ENCODE measurements at regions not wholly inside any gene's neighbourhood (a gene's known extent, or its start where the extent isn't known, plus 50 kb on each side); places are given as distances from the start of the nearest gene placed in this dataset.
A peak's percentile ranks its signal among the peaks of the same experiment; 100 is the strongest.

DNA sequence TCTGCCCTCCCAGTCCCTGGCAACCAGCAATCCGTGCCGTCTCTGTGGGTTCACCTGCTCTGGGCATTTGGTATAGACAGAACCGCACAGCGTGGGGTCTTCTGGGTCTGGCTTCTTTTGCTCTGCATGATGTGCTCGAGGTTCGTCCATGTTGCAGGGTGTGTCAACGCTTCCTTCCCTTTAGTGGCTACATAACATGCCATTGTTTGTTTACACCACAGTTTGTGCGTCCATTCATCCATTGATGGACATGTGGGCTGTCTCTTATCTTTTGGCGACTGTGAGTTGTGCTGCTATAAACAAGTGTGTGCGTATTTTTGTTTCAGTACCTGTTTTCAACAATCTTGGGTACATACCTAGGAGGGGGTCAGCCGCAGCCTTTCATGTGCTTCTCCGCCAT lies 149.5 kb upstream of the RPS6KA2 start:
- no peak for DNase-seq (ENCODE audit: low read depth in 1 of 2, low spot score in 1 of 2)

DNA sequence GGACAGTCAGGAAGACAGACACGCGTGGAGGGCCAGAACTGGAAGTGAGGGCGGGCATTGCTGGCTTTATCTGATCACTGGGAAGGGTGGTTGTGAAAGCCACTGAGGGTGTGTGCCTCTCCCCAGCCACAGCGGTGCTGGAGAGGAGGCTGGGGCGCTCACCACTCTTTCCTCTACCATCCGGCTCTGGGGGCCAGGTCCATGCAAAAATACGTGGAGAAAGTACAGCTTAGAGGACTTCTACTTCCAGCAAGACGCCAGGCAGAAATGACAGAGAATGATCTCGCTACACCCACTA lies 148.8 kb upstream of the RPS6KA2 start:
- no peak for DNase-seq (ENCODE audit: low read depth in 1 of 2, low spot score in 1 of 2)

DNA sequence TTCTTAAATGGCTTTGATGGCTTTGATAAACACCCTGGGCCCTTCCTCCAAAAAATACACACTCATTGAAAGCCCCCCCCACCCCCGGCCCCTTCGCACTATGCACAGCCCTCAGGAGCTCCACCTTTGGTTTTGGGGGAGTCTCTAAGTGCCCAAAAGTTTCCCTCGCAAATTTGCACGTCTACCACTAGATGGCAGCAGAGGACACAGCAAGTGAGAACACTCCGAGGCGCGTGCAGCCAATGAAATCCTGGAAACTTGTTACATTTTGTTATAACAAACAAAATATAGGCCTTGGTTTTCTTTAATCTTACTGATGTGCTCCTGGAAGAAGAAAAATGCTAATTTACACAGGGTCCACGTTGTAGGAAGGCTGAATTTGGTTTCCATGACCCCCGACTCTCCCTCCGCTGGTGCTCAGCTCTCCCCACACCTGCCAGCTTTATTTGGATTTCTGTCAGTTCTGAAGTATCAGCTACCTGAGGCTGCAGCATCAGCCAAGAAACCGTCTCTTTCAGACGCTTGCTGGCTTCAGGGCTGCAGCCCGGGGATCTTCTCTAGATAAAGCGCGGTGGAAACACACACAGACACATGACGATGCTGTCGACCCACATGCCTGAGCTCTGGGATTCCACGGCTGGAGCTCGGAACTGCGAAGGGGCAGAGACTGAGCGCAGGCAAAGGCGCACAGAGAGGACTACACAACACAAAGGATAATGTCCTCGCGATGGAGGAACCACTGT lies 148.3 kb upstream of the RPS6KA2 start:
- peak; percentile 34 to 45 for DNase-seq (ENCODE audit: low read depth in 1 of 2, low spot score in 1 of 2)

DNA sequence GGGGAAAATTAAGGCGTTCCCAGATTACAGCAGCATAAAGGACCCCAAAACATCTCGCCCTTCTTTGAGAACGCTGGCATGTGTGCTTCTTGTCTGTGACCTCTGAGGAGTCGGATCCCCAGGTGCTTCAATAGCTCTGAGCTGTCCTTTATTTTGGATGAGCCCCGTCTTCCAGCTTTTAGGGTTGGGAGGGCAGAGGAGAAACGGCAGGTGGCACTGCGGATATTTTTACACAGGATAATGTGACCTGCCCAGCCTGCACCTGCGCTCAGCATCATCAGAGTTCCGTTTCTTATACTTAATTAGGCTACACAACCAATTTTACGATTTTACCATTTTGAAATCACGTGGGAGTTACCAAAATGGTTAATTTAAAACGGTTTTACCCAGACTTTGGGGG lies 147.7 kb upstream of the RPS6KA2 start:
- no peak for DNase-seq (ENCODE audit: low read depth in 1 of 2, low spot score in 1 of 2)

DNA sequence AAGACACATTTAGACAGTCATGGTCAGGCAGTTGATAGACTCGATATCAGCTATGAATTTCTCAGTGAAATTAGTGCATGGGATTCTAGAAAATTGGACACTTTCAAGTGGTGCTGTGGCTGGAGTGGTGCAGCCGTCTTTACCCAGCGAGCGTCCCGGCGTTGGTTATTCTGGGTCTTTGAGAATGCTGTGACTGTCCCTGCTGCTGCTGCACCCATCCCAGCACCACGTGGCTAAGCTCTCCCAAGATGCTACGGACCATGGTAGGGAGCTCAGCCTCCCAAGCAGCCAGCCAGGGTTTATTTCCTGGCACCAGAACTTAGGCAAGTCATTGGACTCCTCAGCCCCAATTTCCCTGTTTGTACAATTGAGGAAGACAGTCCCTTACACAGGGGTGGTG lies 147.2 kb upstream of the RPS6KA2 start:
- no peak for DNase-seq (ENCODE audit: low read depth in 1 of 2, low spot score in 1 of 2)

DNA sequence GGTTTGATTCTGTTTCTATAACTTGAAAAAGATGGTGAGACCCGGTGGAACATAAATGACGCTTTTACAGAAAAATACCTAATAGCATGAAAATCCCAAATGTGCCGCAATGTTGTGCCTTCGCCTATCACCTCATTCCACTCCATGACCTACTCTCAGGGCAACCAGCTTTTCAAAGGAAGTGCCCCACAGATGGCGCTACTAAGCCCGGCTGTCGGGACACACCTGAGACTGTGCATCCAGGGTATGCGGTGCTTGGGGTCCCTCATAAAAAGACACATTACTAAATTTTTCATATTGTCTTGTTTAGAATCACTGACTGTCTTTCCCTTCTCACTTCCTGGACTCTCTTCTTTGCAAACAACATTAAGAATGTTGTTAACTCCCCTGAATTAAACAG lies 145.5 kb upstream of the RPS6KA2 start:
- DNase-seq (ENCODE audit: low read depth in 1 of 2, low spot score in 1 of 2) = no peak

DNA sequence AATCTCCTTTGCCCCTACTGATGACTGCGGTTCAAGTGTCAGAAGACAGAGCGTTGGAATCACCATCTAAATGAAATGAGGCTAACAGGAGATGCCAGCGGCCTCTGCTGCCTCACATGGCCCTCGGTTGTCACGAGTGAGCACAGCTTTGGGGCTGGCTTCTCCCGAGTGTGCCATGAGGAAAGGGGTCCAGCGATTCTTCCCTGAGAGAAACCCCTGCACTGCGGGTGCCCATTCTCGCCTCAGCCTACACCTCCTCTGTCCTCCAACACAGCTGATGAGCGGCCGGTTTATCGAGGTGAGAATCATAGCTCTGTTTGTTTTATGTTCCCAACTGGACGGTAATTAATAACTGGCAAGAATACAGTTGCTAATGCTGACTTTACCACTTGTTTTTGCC lies 144.7 kb upstream of the RPS6KA2 start:
- DNase-seq (ENCODE audit: low read depth in 1 of 2, low spot score in 1 of 2) = no peak

DNA sequence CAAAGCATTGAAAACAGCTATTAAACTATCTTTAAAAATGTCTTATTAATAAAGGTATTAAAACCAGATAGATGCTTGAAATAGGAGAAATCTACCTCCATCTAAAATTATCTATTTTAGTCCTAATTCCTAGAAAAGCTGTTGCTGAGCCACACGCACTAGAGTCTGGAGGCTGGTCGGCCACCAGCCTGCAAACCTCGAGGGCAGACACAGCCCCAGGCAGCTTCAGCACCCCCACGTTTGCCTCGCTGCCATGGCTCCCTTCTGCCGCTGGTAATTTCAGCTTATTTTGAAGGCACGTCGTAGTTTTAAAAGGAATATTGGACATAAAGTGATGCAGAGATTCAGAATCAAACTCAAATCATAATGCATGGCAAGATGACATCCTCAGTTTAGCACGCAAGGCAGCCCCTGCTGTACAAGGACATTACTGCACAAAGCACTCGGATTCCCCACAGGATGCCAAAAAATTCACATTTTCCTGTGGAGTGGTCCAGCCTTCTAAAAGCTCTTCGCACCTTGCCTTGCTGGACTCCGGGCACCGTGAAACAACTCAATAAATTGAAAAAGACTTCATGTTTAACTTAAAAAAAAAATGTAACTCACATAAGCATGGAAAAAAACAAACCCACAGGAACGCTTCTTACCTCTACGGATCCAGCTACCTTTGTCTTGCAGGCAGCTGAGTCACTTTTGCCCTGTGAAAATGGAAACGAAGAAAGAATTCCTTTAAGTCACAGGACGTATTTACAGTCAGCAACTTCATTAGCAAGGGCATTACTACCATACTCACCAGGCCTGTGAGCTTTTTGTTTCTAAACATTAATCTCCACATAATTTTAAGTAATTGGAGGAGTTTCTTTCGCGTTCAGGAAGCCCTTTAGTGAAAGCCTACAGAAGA lies 143.4 kb upstream of the RPS6KA2 start:
- no peak for DNase-seq (ENCODE audit: low read depth in 1 of 2, low spot score in 1 of 2)

DNA sequence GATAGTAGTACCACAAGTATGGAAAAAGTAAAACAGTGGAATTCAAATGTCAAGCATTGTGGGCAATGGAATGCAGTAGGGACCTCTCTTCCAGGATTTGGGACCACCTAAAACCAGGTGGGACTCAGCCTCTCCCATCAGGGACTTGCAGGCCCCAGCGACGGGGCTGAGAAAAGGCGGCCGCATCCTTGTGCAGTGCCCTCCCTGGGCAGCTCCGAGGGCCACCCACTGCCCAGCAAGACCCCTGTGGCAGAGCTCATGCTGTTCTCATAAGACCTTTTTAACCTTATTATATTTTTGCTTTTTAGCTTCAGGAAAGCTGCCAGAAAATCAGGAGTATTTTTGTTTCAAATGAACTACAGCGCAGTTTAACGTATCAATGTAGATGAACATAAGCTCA lies 142.6 kb upstream of the RPS6KA2 start:
- no peak for DNase-seq (ENCODE audit: low read depth in 1 of 2, low spot score in 1 of 2)

DNA sequence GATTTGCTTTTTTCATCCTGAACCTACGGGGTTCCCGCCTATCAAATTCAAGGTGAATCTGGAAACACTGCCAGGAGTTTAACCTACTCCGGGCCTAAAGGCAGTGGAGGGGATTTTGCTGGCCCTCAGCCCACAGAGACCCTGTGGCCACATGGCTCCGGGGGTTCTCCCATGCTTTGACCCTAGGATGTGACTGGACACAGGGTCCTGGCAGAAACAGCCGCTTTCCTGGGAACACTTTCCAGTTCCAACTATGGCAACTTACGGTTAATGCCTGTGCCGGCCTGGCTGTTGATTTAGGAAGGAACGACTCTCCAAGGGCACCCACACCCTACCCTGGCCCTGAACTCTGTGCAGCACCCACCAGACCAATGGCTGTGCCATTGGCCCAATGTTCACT lies 141.7 kb upstream of the RPS6KA2 start:
- no peak for DNase-seq (ENCODE audit: low read depth in 1 of 2, low spot score in 1 of 2)

DNA sequence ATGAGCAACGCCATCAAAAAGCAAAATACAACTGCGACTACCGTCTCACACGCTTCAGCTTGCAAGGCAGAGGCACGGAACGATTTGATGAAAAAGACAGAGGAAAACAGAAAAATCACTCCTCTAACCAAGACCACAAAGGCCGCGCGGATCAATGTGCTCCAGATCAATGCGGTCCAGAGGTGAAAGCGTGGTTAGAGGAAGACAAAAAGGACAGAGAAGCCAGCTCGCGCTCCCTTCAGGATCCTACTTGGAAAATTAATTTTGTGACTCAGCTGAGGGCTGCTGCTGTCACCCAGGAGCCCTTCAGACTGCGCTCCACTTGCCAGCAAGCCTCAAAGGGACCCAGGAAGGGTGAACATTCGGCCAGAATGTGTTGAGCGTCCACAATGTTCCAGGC lies 140.2 kb upstream of the RPS6KA2 start:
- DNase-seq (ENCODE audit: low read depth in 1 of 2, low spot score in 1 of 2) = no peak

DNA sequence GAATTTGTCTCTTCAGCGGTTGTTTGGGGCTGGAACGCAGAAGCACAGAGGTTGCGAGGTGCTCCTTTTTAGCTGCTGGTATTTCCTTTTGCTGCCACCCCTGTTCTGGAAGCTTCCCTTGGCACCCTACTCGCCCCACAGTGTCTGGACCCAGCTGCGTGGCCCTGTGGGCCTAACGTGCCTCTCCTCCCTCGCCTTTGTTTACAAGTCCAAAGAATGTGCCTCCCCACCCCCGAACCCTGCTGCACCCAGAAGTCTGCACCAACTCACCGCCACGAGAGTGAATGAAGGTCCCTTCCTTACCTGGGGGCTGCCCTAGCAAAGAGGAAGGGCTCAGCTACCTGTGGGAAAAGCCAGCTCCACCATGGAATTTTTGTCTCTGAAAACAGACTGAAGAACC lies 139.7 kb upstream of the RPS6KA2 start:
- no peak for DNase-seq (ENCODE audit: low read depth in 1 of 2, low spot score in 1 of 2)

DNA sequence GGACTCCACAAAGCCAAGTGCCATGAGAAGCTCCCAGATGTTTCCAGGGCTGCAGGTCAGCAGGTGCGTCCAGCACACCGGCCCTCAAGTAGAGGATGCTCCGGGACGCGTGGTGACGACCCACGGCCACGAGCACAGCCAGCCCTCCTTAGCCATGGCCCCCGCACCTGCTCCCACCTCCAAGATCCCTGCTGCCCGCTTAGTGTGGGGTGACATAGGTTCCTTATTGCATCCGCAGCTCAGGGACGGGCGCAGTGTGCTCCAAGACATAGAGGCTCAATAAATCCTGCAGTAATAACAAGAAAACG lies 138.1 kb upstream of the RPS6KA2 start:
- no peak for DNase-seq (ENCODE audit: low read depth in 1 of 2, low spot score in 1 of 2)

DNA sequence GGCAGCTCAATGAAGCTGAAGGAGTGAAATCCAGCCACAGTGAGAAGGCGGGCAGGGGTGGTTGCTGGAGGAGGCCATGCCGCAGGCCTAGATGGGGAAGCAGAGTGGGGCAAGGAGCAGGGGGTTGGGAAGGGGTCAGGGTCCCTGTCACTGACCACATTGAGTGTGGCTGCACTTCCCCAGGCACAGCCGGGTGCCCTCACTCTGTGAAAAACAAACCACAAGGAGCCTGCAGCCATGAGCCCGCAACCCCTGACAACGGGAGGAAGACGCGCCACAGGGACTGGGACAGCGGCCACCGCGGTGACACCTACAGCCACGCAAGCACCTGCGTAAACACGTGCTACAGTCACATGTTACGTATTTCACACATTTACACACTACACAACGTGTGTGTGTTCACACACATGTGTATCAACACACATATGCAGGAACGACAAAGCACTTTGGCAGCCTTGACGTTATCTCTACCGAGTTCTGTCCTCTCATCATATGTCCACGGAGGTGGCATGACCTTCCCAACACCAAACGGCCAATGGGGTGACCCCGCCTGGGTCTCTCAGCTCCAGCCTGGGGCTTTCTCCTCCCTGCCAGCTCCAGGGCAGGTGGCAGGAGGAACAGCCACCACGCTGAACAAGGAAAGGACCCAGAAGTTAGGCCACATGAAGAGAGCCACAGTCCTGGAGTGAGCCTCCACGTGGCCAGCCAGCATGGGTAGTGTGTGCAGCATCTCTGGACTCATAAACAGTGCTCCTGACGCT lies 137.6 kb upstream of the RPS6KA2 start:
- DNase-seq (ENCODE audit: low read depth in 1 of 2, low spot score in 1 of 2) = no peak

DNA sequence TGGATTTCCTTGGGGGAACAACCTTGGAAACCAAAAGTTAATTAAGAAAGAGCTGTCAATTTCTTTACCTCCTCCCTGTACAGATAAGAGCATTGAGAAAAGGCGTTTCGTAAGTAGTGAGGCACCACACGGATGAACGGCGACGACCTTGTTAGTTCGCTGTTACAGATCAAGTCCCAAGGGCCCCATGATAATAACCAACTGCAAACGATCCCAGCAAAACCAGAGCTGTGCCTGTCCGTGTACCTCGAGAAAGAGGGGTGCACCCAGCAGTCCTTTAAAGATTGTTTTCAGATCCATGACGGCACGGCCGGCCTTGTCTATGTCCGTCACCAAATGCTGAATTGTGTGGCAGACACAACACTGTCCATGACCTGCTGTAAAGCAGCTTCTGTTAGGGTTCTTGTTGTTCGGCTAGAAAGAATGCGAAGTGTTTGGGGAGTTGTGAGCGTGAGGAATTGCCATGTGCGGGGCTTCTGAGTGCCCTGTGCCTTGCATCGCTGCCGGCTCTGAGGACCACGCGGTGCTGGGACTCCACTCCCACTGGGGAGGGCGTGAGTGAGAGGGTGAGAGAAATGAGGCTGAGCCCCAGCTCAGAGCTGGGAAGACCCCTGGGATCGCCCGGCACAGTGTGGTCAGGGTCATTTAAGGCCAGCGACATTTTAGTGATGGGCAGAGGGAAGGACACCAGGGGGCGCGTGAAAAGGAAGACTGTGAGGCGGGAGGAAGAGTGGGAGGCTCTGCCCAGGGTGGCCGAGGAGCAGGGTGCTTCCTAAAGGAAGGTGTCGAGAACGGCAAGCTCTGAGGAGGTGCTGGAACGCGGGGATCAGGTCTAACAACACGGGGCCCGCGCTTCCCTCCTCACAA lies 136.8 kb upstream of the RPS6KA2 start:
- no peak for DNase-seq (ENCODE audit: low read depth in 1 of 2, low spot score in 1 of 2)

DNA sequence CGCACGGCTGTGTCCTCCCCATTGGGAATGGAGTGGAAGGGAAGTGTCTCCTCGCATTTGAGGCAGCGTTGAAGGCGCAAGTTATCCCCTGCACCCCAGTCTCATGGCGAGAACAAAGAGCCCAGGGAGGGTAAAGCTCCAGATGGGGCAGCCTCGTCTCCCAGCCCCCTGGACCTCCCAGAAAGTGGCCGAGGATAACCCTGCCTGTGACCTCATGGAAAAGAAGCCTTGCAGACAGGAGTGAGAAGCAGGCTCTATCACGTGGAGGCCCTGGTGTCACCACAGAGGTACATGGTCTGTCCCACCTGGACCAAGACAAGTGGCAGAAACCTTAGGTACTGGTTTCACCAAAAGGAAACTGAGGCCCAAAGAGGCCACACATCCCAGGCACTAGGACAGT lies 134.8 kb upstream of the RPS6KA2 start:
- DNase-seq (ENCODE audit: low read depth in 1 of 2, low spot score in 1 of 2) = no peak

DNA sequence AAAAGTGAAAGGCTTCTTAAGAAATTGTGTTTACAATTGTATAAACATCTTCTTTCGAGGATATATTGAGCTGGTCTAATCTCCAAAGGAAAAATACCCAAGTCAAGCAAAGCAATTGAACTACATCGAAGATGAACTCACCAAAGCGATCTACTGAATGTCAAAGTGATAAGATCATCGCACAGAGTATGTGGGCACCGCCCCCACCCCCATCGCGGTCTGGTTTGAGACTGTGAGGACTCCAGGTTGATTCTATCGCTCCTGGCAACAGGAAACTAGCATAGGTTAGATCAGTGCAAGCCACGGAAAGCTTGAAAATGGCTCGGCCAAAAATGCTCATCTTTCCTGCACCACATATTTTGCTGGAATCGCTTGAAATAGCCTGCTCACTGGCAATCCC lies 133.2 kb upstream of the RPS6KA2 start:
- DNase-seq (ENCODE audit: low read depth in 1 of 2, low spot score in 1 of 2) = peak; percentile 6 to 28

DNA sequence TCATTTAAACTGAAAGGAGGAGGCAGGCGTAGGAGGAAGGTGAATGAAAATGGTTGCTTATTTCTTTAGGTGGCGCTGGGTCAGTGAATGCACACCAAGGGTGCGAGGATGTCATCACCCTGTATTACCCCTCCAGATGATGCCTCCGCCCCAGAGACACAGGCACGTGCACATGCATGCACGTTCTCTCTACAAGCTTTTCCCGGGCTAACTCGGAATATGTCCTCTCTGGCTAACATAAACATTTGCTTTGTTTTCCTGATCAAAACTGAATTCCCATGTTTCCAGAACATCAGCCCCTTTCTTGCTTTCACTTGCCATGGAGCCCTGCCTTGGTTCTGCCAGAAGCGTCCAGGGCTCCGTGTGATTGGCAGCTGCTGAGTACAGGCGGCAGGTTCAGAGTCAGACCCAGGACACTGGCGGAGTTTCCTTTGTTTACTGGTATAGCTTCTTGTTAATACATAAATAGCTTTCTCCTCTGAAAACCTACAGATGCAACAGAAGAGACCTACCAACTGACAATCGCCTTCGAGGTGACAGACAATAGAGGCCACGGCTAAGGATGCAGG lies 131.2 kb upstream of the RPS6KA2 start:
- DNase-seq (ENCODE audit: low read depth in 1 of 2, low spot score in 1 of 2) = no peak

DNA sequence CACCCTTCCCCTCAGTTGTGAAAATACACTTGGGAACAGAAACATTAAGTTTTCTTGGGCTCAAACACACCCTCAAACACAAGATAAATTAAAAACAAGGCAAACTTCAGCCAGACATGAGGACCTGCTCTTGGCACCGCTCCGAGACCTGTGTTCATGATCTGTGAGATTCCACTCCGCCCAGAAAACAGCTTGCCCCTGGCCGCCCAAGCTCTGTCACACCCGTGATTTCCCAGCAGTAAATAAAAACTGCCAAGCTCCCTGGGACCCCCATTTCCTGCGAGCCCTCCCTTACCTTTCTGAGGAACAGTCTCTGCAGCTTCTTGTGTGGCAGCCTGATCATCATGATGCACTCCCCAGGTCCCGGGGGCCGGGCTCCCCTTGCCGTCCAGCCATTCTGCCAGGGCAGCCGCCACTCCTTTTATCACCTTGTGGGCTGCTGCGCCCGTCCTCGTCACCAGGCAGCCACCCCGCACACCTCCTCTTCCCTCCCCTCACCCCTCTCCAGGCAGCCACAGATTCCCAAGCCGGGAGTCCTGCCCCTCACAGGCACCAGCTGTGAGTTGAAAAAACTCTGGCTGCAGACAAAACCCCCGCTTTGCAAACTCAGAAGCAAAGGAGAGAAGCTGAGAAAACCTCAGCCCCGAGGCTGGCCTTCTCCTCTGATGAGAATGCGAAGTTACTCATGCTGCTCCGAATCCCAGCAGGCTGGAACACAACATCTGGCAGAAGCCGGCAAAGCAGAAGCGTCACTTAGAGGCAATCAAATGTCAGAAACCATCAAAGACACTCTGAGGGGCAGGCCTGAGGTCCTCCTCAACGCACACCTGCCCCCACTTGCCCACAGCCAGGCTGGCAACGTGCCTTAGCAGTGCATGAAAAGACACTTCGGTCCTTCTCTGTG lies 130.4 kb upstream of the RPS6KA2 start:
- no peak for DNase-seq (ENCODE audit: low read depth in 1 of 2, low spot score in 1 of 2)

Measured in activated T-helper 1 cell treated with anti-CD3 and anti-CD28 coated beads, Interleukin-2, amount 50 U/mL, for 16 hours (primary cell).